Fibroblast of mammary gland (primary cell): ENCODE measurements at regions not wholly inside any gene's neighbourhood (a gene's known extent, or its start where the extent isn't known, plus 50 kb on each side); places are given as distances from the start of the nearest gene placed in this dataset.
A peak's percentile ranks its signal among the peaks of the same experiment; 100 is the strongest.
"Not testable (repeated sequence)": the region's sequence is repeated elsewhere in the genome, so short reads cannot be mapped to it uniquely, and the experiment has no call there.

Experiments used
- DNase-seq: peaks from one replicate; pipeline ENCODE4 v3.0.0-alpha.2; 2010; ENCODE audit warnings: low read depth
- H3K4me3 ChIP-seq: 2 replicates; pipeline ENCODE4 v1.5.1; 2011; ENCODE audit warnings: low read depth, mild to moderate bottlenecking, low read length, moderate library complexity; ENCODE audit not compliant: control insufficient read depth
- TF ChIP-seq, protein P1 (sequence below): conservative IDR thresholded peaks from 2 replicates; pipeline ENCODE4 v1.5.1; 2011; ENCODE audit warnings: low read depth, low read length, inconsistent platforms; ENCODE audit not compliant: control insufficient read depth, insufficient read depth

DNA sequence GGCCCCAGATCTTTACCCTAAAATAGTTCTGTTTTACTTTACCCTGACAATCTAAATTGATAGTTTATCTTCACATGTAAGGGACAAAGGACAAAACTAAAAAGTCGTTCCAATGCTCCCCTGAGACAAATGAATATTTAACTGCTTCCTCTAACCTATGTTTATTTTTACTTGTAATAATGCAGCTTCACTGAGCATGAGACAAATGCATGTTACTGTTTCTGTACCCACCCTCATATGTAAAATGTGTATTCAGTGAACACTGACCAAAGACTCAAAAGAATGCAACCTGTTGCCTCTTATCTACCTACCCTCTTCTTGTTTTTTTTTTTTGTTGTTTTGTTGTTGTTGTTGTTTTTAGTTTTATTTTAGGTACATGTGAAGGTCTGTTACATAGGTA lies 1570.9 kb upstream of the SLC39A10 start:
- TF ChIP-seq, protein P1, sequence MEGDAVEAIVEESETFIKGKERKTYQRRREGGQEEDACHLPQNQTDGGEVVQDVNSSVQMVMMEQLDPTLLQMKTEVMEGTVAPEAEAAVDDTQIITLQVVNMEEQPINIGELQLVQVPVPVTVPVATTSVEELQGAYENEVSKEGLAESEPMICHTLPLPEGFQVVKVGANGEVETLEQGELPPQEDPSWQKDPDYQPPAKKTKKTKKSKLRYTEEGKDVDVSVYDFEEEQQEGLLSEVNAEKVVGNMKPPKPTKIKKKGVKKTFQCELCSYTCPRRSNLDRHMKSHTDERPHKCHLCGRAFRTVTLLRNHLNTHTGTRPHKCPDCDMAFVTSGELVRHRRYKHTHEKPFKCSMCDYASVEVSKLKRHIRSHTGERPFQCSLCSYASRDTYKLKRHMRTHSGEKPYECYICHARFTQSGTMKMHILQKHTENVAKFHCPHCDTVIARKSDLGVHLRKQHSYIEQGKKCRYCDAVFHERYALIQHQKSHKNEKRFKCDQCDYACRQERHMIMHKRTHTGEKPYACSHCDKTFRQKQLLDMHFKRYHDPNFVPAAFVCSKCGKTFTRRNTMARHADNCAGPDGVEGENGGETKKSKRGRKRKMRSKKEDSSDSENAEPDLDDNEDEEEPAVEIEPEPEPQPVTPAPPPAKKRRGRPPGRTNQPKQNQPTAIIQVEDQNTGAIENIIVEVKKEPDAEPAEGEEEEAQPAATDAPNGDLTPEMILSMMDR: no peak
- H3K4me3 ChIP-seq: no peak overlapping the region
- DNase-seq: no peak

- no peak for DNase-seq
- TF ChIP-seq, protein P1: no peak
- no peak overlapping the region for H3K4me3 ChIP-seq
Observed at GRCh38 chr2:194079989-194080388, 1577.0 kb upstream of the SLC39A10 start.

GRCh38 chr2:194077366-194077765 lies 1579.7 kb upstream of the SLC39A10 start:
- TF ChIP-seq, protein P1: no peak
- peak; percentile 3 for DNase-seq
- no peak overlapping the region for H3K4me3 ChIP-seq

GRCh38 chr2:194062401-194062800 lies 1594.6 kb upstream of the SLC39A10 start:
- TF ChIP-seq, protein P1: no peak
- H3K4me3 ChIP-seq: no peak overlapping the region
- no peak for DNase-seq

DNA sequence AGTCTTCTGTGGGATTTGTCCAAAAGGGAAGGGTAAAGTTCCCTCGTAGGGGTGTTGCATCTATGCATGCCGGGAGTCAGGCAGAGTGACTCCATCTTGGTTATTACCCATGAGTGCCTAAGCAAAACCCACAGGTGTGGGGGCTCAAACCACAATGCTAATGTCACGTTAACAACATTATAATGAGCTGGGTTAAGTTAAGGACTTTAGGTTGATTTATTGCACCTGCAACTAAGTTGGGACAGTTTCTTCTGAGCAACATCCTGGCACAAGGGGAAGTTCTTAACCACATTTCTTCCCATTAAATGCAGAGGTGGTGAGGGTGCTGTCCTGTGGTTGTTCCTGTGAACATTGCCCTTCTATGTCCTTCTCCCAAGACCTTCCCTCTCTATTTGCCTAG lies 1596.8 kb upstream of the SLC39A10 start:
- DNase-seq: no peak
- TF ChIP-seq, protein P1: no peak
- no peak overlapping the region for H3K4me3 ChIP-seq

- TF ChIP-seq, protein P1: no peak
- no peak for DNase-seq
Observed at GRCh38 chr2:194054313-194054712, 1602.7 kb upstream of the SLC39A10 start.

DNA sequence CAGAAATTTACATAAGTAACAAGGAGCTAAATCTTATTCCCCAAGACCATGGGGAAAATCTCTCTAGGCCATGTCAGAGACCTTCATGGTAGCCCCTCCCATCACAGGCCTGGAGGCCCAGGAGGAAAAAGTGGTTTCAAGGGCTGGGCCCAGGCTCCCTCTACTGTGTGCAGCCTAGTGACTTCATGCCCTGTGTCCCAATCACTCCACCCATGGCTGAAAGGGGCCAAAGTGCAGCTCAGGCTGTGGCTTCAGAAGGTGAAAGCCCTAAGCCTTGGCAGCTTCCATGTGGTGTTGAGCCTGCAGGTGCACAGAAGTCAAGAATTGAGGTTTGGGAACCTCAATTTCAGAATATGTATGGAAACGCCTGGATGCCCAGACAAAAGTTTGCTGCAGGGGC lies 1612.7 kb upstream of the SLC39A10 start:
- H3K4me3 ChIP-seq: no peak overlapping the region
- no peak for DNase-seq
- TF ChIP-seq, protein P1: no peak

More at GRCh38 chr2:194054313-194054712, 1602.7 kb upstream of the SLC39A10 start:
- no peak overlapping the region for H3K4me3 ChIP-seq

- not testable (repeated sequence) for DNase-seq, H3K4me3 ChIP-seq
Observed at GRCh38 chr2:194021130-194021529, 1635.9 kb upstream of the SLC39A10 start.
